H1 (cell line): ENCODE measurements at regions not wholly inside any gene's neighbourhood (a gene's known extent, or its start where the extent isn't known, plus 50 kb on each side); places are given as distances from the start of the nearest gene placed in this dataset.

Experiments used
- CTCF ChIA-PET: fragments of 300-600 bp; sonication (Branson Sonifier 250); formaldehyde crosslinking; loops from one replicate; lab custom pipeline; 2021; ENCODE audit not compliant: partially characterized antibody; lab: Charles Lee
- POLR2A ChIA-PET: fragments of 300-600 bp; sonication (Branson Sonifier 250); formaldehyde crosslinking; loops from one replicate; lab custom pipeline; 2021; ENCODE audit warnings: inconsistent platforms; ENCODE audit not compliant: partially characterized antibody; lab: Charles Lee
- DNase-seq, 2 experiments: peaks; one replicate each; pipeline versions ENCODE4 v3.0.0 to v3.0.0-alpha.2; 2010 to 2022; ENCODE audit warnings: low spot score in 2 of 2, low read depth in 1 of 2, mixed read lengths in 1 of 2
- FAIRE-seq: peaks from 2 replicates; lab custom pipeline; 2011; peaks lifted over from hg19 to GRCh38; lab: Jason Lieb, UNC
- H2AFZ ChIP-seq: 2 replicates; pipeline ENCODE4 v1.8.1; 2012; ENCODE audit warnings: low read length, inconsistent platforms
- H2AK5ac ChIP-seq: 2 replicates; pipeline ENCODE4 v1.6.1; 2013; ENCODE audit warnings: low read depth, low read length
- H2BK120ac ChIP-seq: replicated peaks from 2 replicates; pipeline ENCODE3; 2013; ENCODE audit warnings: low read depth, low read length, inconsistent platforms
- H2BK12ac ChIP-seq: 2 replicates; pipeline ENCODE4 v1.6.1; 2013; ENCODE audit warnings: low read depth, low read length
- H2BK15ac ChIP-seq: 2 replicates; pipeline ENCODE4 v1.6.1; 2013; ENCODE audit warnings: low read length
- H2BK20ac ChIP-seq: 2 replicates; pipeline ENCODE4 v1.6.1; 2013; ENCODE audit warnings: low read length
- H2BK5ac ChIP-seq: 2 replicates; pipeline ENCODE4 v1.6.1; 2013; ENCODE audit warnings: low read depth, low read length
- H3K14ac ChIP-seq: 2 replicates; pipeline ENCODE4 v1.6.1; 2013; ENCODE audit warnings: inconsistent platforms; ENCODE audit not compliant: insufficient read length
- H3K18ac ChIP-seq: 2 replicates; pipeline ENCODE4 v1.6.1; 2013; ENCODE audit warnings: low read length; ENCODE audit errors: extremely low read depth
- H3K23ac ChIP-seq: 2 replicates; pipeline ENCODE4 v1.6.1; 2013; ENCODE audit warnings: inconsistent platforms; ENCODE audit not compliant: insufficient read length
- H3K23me2 ChIP-seq: 2 replicates; pipeline ENCODE4 v1.6.1; 2013; ENCODE audit warnings: low read depth, low read length
- H3K27ac ChIP-seq: 2 replicates; pipeline ENCODE4 v1.6.1; 2011; ENCODE audit warnings: low read depth, low read length, inconsistent platforms
- H3K27me3 ChIP-seq, 4 experiments: replicated peaks in 1 of 4; 1 replicate in 1 of 4; 2 replicates in 3 of 4; pipeline versions ENCODE4 v1.6.1 to v1.8.1; 2011 to 2013; ENCODE audit warnings: low read length in 3 of 4, mild to moderate bottlenecking in 3 of 4, inconsistent platforms in 2 of 4, mixed read lengths in 2 of 4, moderate library complexity in 1 of 4; ENCODE audit not compliant: control insufficient read depth in 3 of 4, insufficient read depth in 3 of 4; ENCODE audit errors: extremely low read depth in 1 of 4
- H3K36me3 ChIP-seq, 4 experiments: 2 replicates each; pipeline versions ENCODE4 v1.6.1 to v1.8.1; 2011 to 2013; ENCODE audit warnings: mild to moderate bottlenecking in 4 of 4, low read length in 3 of 4, moderate library complexity in 2 of 4, control low read depth in 1 of 4, inconsistent platforms in 1 of 4; ENCODE audit not compliant: insufficient read depth in 4 of 4, control insufficient read depth in 2 of 4
- H3K4ac ChIP-seq: replicated peaks from 2 replicates; pipeline ENCODE3; 2013; ENCODE audit warnings: low read length, low read depth, mixed read lengths, inconsistent platforms; ENCODE audit not compliant: insufficient read length
- H3K4me1 ChIP-seq, 4 experiments: replicated peaks in 1 of 4; 1 replicate in 1 of 4; 2 replicates in 3 of 4; pipeline versions ENCODE4 v1.6.1 to v1.8.1; 2011 to 2013; ENCODE audit warnings: low read length in 3 of 4, inconsistent platforms in 2 of 4, mixed read lengths in 1 of 4; ENCODE audit not compliant: insufficient read depth in 4 of 4, control insufficient read depth in 3 of 4
- H3K4me2 ChIP-seq, 2 experiments: 2 replicates each; pipeline versions ENCODE4 v1.6.1 to v1.8.1; 2011 to 2013; ENCODE audit warnings: low read depth in 2 of 2, low read length in 2 of 2, control low read depth in 1 of 2, inconsistent platforms in 1 of 2, mild to moderate bottlenecking in 1 of 2; ENCODE audit not compliant: insufficient read depth in 1 of 2
- H3K4me3 ChIP-seq, 4 experiments: fragments of 200-600, 300-600 bp in 1 of 4; sonication (generic), shearing (Covaris generic), sonication (Bioruptor Twin) in 1 of 4; 2 replicates each; pipeline versions ENCODE4 v1.5.1 to v1.8.1; 2011 to 2016; ENCODE audit warnings: low read length in 4 of 4, low read depth in 3 of 4, control low read depth in 2 of 4, inconsistent platforms in 2 of 4, mild to moderate bottlenecking in 2 of 4, mixed read lengths in 1 of 4, moderate library complexity in 1 of 4; ENCODE audit not compliant: insufficient read depth in 2 of 4; ENCODE audit errors: extremely low read depth in 1 of 4
- H3K56ac ChIP-seq: replicated peaks from 2 replicates; pipeline ENCODE3; 2013; ENCODE audit warnings: low read depth, mild to moderate bottlenecking, mixed read lengths, low read length, inconsistent platforms; ENCODE audit not compliant: insufficient read length
- H3K79me1 ChIP-seq: 2 replicates; pipeline ENCODE4 v1.6.1; 2013; ENCODE audit warnings: low read depth, low read length, control low read depth
- H3K79me2 ChIP-seq, 2 experiments: 2 replicates each; pipeline versions ENCODE4 v1.6.1 to v1.8.1; 2012 to 2013; ENCODE audit warnings: low read length in 2 of 2, mild to moderate bottlenecking in 2 of 2, inconsistent platforms in 1 of 2; ENCODE audit not compliant: insufficient read depth in 2 of 2, control insufficient read depth in 1 of 2
- H3K9ac ChIP-seq, 4 experiments: replicated peaks in 1 of 4; 1 replicate in 1 of 4; 2 replicates in 3 of 4; pipeline versions ENCODE4 v1.6.1 to v1.8.1; 2011 to 2013; ENCODE audit warnings: low read depth in 3 of 4, low read length in 3 of 4, control low read depth in 2 of 4, mild to moderate bottlenecking in 2 of 4, moderate library complexity in 2 of 4, inconsistent platforms in 1 of 4; ENCODE audit errors: extremely low read depth in 1 of 4
- H3K9me3 ChIP-seq, 2 experiments: 2 replicates each; pipeline versions ENCODE4 v1.6.1 to v1.8.1; 2012 to 2013; ENCODE audit warnings: mild to moderate bottlenecking in 2 of 2, moderate library complexity in 2 of 2, control low read depth in 1 of 2, inconsistent platforms in 1 of 2, low read depth in 1 of 2, low read length in 1 of 2, mixed read lengths in 1 of 2; ENCODE audit not compliant: insufficient read depth in 2 of 2
- H4K20me1 ChIP-seq, 2 experiments: replicated peaks in 1 of 2; 2 replicates each; pipeline versions ENCODE3 to v1.8.1; 2011 to 2013; ENCODE audit warnings: inconsistent platforms in 2 of 2, low read length in 2 of 2, mild to moderate bottlenecking in 1 of 2; ENCODE audit not compliant: insufficient read depth in 2 of 2, control insufficient read depth in 1 of 2
- H4K5ac ChIP-seq: 2 replicates; pipeline ENCODE4 v1.6.1; 2013; ENCODE audit warnings: low read length, low read depth, mixed read lengths, inconsistent platforms; ENCODE audit not compliant: insufficient read length
- H4K8ac ChIP-seq: 2 replicates; pipeline ENCODE4 v1.8.0; 2013; ENCODE audit warnings: mild to moderate bottlenecking, moderate library complexity, low read length, inconsistent platforms; ENCODE audit not compliant: insufficient read depth; ENCODE audit errors: extremely low read depth
- H4K91ac ChIP-seq: replicated peaks from 2 replicates; pipeline ENCODE3; 2013; ENCODE audit warnings: low read length, mixed read lengths, inconsistent platforms; ENCODE audit not compliant: insufficient read length
- BACH1 ChIP-seq: IDR thresholded peaks from 2 replicates; pipeline ENCODE4 v1.6.1; 2012; ENCODE audit warnings: low read length, improper control_type of control experiment
- BCL11A ChIP-seq, 2 experiments: IDR thresholded peaks; one replicate each; pipeline ENCODE4 v1.6.1; 2011; ENCODE audit warnings: low read depth in 2 of 2, low read length in 2 of 2, mild to moderate bottlenecking in 2 of 2
- CBX8 ChIP-seq: fragments of 300-800, 300-1000 bp; sonication (generic); IDR thresholded peaks from 2 replicates; pipeline ENCODE4 v1.7.1; 2016; ENCODE audit warnings: low read depth, low read length, borderline replicate concordance
- GABPA ChIP-seq: IDR thresholded peaks from 2 replicates; pipeline ENCODE4 v1.6.1; 2011; ENCODE audit warnings: mild to moderate bottlenecking, low read length, moderate library complexity, borderline replicate concordance; ENCODE audit not compliant: insufficient read depth
- GTF2F1 ChIP-seq: IDR thresholded peaks from 2 replicates; pipeline ENCODE4 v1.6.1; 2012; ENCODE audit warnings: low read depth, low read length, improper control_type of control experiment, borderline replicate concordance
- JUND ChIP-seq: IDR thresholded peaks from 2 replicates; pipeline ENCODE4 v1.6.1; 2011; ENCODE audit warnings: mild to moderate bottlenecking, improper control_type of control experiment, low read length
- KDM1A ChIP-seq: fragments of 200-600, 300-600 bp; sonication (generic); IDR thresholded peaks from 2 replicates; pipeline ENCODE4 v1.7.1; 2016; ENCODE audit warnings: mild to moderate bottlenecking, low read length, borderline replicate concordance
- KDM4A ChIP-seq: IDR thresholded peaks from one replicate; pipeline ENCODE4 v1.7.1; 2012; ENCODE audit warnings: low read depth, mild to moderate bottlenecking, moderate library complexity, low read length, inconsistent platforms; ENCODE audit not compliant: severe bottlenecking
- SAP30 ChIP-seq: fragments of 300-600 bp; sonication (generic); IDR thresholded peaks from 2 replicates; pipeline ENCODE4 v1.7.1; 2012; ENCODE audit warnings: low read length, moderate library complexity, mild to moderate bottlenecking, inconsistent platforms; ENCODE audit not compliant: insufficient read depth, insufficient replicate concordance
- SIX5 ChIP-seq: IDR thresholded peaks from 2 replicates; pipeline ENCODE4 v1.6.1; 2011; ENCODE audit warnings: mild to moderate bottlenecking, low read depth, low read length
- SP2 ChIP-seq: IDR thresholded peaks from 2 replicates; pipeline ENCODE4 v1.6.1; 2012; ENCODE audit warnings: mild to moderate bottlenecking, low read length, inconsistent platforms
- SP4 ChIP-seq: IDR thresholded peaks from 2 replicates; pipeline ENCODE4 v1.6.1; 2012; ENCODE audit warnings: low read length, inconsistent platforms
- TBP ChIP-seq: IDR thresholded peaks from 2 replicates; pipeline ENCODE4 v1.6.1; 2011; ENCODE audit warnings: low read depth, low read length, improper control_type of control experiment
- WGBS, 2 experiments: shearing (Covaris generic) in 1 of 2; methylation state at CpG; one replicate each; pipeline versions ENCODE4 v1.1.6 to v1.1.7; 2013 to 2015; ENCODE audit warnings: low lambda C conversion rate in 2 of 2, mixed read lengths in 2 of 2, inconsistent platforms in 1 of 2, low coverage in 1 of 2, missing lambda C conversion rate in 1 of 2; ENCODE audit not compliant: insufficient replicate concordance in 2 of 2, insufficient coverage in 1 of 2, insufficient read length in 1 of 2; ENCODE audit errors: extremely low coverage in 1 of 2, missing lambda C conversion rate in 1 of 2; 5-methylcytosine and 5-hydroxymethylcytosine counted together
- TF ChIP-seq, protein P1 (sequence below): IDR thresholded peaks from 2 replicates; pipeline ENCODE4 v1.6.1; 2012; ENCODE audit warnings: inconsistent platforms
- TF ChIP-seq, protein P2 (sequence below): IDR thresholded peaks from 2 replicates; pipeline ENCODE4 v1.6.1; 2012; ENCODE audit warnings: inconsistent platforms

DNA sequence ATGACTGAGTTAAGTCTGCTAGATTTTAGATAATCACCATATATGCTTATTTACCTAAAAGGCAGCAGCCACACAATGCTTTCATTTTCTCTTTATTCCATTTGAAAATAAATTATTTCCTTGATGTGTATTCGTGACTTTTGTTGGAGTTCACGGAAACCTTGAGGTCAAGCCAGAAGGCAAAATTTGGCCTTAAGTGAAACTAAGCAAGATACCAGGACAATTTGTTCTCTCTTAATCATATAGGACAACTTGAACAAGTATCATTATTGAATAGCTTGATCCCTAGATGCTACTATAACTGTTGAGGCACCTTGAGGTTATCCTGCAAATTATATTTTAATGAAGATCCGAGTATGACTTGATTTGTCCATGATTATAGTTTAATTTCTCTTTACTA is 429.2 kb upstream of the DACH1 start:
- H4K20me1 ChIP-seq = no peaks in the 10 kb centered on the region
- H3K27me3 ChIP-seq = no peaks in the 10 kb centered on the region
- no peak overlapping the region for H2BK12ac ChIP-seq
- H4K91ac ChIP-seq = no peak overlapping the region
- H2BK15ac ChIP-seq = no peak overlapping the region
- H3K4me1 ChIP-seq = peaks cover 0 to 6% (median 2%) of the 10 kb centered on the region in 4 experiments; a peak in 3 of 7 replicates
- H2AK5ac ChIP-seq = no peak overlapping the region
- no peaks in the 10 kb centered on the region for H3K79me1 ChIP-seq
- H3K23ac ChIP-seq = no peak overlapping the region
- H3K4me2 ChIP-seq = no peak overlapping the region
- no peaks in the 10 kb centered on the region for H3K79me2 ChIP-seq
- H3K36me3 ChIP-seq = no peaks in the 10 kb centered on the region
- H2BK120ac ChIP-seq = no peak overlapping the region
- H3K18ac ChIP-seq = no peak overlapping the region
- H3K56ac ChIP-seq = no peak overlapping the region
- H3K14ac ChIP-seq = no peak overlapping the region
- ChIA-PET POLR2A (no interaction called here), CTCF (no interaction called here)
- no peaks in the 10 kb centered on the region for H3K23me2 ChIP-seq
- FAIRE-seq (no peak), DNase-seq (no peak)
- no peak overlapping the region for H2AFZ ChIP-seq
- no peak overlapping the region for H3K27ac ChIP-seq
- no peak overlapping the region for H3K4me3 ChIP-seq
- no peak overlapping the region for H2BK20ac ChIP-seq
- no peak overlapping the region for H4K5ac ChIP-seq
- no peak overlapping the region for H2BK5ac ChIP-seq
- WGBS, 2 experiments = 94% methylated on average over 3 of the region's 3 CpGs; no CpG with 5 or more reads in 1 of the 2 experiments
- no peak overlapping the region for H3K9ac ChIP-seq
- H4K8ac ChIP-seq = no peak overlapping the region
- no peak overlapping the region for H3K4ac ChIP-seq
- H3K9me3 ChIP-seq = no peaks in the 10 kb centered on the region
- TF ChIP-seq, protein P1, sequence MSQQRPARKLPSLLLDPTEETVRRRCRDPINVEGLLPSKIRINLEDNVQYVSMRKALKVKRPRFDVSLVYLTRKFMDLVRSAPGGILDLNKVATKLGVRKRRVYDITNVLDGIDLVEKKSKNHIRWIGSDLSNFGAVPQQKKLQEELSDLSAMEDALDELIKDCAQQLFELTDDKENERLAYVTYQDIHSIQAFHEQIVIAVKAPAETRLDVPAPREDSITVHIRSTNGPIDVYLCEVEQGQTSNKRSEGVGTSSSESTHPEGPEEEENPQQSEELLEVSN = no peak
- no peak for TF ChIP-seq KDM1A
- TF ChIP-seq SAP30 = no peak
- TF ChIP-seq SP4 = no peak
- no peak for TF ChIP-seq SIX5
- TF ChIP-seq, protein P2, sequence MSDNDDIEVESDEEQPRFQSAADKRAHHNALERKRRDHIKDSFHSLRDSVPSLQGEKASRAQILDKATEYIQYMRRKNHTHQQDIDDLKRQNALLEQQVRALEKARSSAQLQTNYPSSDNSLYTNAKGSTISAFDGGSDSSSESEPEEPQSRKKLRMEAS = no peak
- TF ChIP-seq JUND = no peak
- no peak for TF ChIP-seq BACH1
- TF ChIP-seq BCL11A (IDR thresholded peaks at IDR 0.05; ENCODE audit: low read depth in 2 of 2, low read length in 2 of 2) = no peak
- TF ChIP-seq GABPA = no peak
- TF ChIP-seq GTF2F1 = no peak
- TF ChIP-seq CBX8 = no peak
- TF ChIP-seq KDM4A = no peak
- no peak for TF ChIP-seq SP2
- TF ChIP-seq TBP = no peak
